CD4-positive, alpha-beta T cell treated with Interleukin-4 for 1 hour (primary cell): ENCODE measurements at regions not wholly inside any gene's neighbourhood (a gene's known extent, or its start where the extent isn't known, plus 50 kb on each side); places are given as distances from the start of the nearest gene placed in this dataset.
"Not testable (repeated sequence)": the region's sequence is repeated elsewhere in the genome, so short reads cannot be mapped to it uniquely, and the experiment has no call there.

ENCODE experiments used
- DNase-seq, 2 donors: peaks; one replicate each; pipeline ENCODE4 v3.0.0-alpha.2; 2020 to 2022

DNA sequence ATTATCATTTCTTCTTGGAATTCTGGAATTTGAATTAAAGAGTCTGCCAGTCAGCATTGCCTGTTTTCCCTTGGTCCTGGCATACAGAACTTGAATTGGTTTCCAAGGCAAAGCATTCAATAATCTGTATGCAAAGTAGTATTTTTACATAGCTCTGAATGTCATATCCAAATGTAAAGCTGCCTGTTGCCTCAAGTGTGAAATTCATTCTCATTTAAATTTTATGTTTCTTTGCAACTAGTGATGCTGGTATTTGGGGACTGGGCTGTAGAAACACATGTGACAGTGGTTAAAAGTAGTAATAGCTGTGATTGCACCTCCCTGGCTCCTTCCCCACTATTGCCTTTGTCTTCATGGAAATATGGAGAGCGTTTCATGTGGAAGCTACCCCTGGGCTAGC, 743.9 kb upstream of the GOLIM4 start:
- no peak for DNase-seq

- no peak for DNase-seq
These were observed 738.8 kb upstream of the GOLIM4 start for GRCh38 chr3:168834558-168834957.

- no peak for DNase-seq
These were observed 733.2 kb upstream of the GOLIM4 start for GRCh38 chr3:168828943-168829342.

DNA sequence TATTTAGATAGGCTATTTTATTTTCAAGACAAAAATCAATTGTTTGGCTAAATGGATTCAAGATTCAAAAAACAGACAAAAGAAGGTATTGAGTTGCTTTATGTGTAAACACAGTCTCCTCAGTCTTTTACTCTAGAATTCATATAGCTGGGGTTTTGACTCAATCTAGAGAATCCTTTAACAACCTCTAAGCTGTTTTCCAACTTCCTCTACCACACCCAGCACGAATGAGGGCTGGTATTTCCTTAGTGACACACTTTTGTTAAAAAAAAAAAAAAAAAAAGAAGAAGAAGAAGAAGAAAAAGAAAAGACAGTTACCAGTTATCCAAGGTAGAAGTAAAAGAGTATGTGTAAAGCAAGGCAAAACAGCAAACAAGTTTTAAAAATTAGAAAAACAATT, 732.8 kb upstream of the GOLIM4 start:
- no peak for DNase-seq

GRCh38 chr3:168828014-168828413, 732.3 kb upstream of the GOLIM4 start:
- no peak for DNase-seq

DNA sequence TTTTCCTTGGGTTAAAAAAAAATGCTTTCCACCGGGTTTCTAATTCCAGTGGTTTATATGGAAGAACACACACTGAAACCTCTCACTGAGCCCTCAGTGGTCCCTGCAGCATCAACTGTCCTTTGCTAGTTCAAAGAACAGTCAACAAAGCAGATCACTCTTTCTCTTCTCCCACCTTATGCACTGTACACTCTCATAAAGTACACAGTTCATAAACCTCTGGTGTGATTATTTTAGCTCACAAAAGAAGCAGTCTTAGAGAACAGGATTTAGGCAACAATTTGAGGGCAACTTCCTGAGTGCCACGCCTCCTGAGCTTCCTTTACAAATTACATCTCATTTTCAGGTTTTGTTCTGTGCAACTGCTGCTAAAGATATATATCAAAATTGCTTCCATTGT, 728.4 kb upstream of the GOLIM4 start:
- no peak for DNase-seq

DNA sequence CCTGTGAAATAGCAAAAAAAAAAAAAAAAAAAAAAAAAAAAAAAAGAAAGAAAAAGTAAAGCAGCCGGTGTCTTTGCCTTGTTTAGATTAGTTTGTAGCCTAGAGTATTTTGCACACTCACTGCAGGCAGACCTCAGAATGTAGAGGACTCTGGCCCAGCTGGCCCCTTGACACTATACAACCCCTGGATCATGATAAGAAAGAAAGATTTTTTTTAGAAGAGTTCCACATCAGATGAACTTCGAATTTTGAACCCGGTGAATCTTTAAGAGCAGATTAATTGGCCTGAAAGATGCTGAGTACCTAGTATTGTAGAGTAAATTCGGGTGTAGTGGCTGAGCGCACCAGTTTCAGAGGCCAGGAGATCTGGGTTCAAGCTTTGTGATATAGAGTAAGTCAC, 727.7 kb upstream of the GOLIM4 start:
- DNase-seq = no peak

DNA sequence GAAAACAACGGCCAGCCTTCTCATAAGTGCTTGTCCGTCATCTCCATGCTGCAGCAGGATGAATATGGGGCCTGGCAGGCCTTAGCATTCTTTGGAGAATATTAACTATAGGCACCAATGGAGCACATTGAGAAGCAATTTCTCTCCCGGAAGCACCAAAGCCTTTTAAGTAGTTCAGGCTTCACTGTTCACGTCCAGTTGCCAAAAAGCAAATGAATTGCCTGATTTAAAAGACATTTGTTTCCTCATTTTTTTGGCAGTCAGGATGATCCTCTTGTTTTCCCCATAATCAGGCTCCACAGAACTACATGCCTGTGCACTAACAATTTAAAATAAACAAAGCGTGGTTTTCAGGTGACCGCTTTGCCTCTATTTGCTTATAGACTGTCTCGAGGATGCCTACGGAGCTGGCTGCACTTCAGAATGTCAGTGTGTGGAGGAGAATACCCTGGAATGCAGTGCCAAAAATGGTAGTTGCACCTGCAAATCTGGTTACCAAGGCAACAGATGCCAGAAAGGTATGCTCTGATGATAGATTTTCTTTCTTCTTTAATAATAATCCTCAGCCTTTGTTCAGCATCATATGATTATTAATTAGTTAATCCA, 725.2 kb upstream of the GOLIM4 start:
- DNase-seq = no peak

- no peak for DNase-seq
These were observed 721.5 kb upstream of the GOLIM4 start for GRCh38 chr3:168817177-168817576.

- DNase-seq = no peak
These were observed 720.2 kb upstream of the GOLIM4 start for GRCh38 chr3:168815946-168816345.

- no peak for DNase-seq
These were observed 717.6 kb upstream of the GOLIM4 start for GRCh38 chr3:168813225-168813802.

GRCh38 chr3:168812234-168812633, 716.5 kb upstream of the GOLIM4 start:
- DNase-seq = no peak

DNA sequence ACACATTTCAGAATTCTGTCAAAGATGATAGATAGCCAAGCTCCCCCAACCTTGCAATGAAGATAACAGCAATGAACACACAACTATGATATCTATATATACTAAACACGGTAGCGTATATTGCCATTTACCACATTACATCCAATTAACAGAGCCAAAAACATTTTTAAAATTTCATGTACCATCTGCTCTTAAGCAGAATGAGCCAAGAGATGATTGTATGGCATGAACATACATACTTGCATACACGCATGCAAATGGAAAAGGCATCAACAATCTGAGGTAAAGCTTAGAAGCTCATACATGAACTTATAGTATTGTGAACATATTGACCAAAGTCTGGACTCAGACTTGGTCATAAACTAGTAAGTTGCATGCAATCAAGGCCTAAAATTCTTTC, 712.9 kb upstream of the GOLIM4 start:
- DNase-seq = no peak

GRCh38 chr3:168807448-168807847, 711.7 kb upstream of the GOLIM4 start:
- DNase-seq = no peak

- DNase-seq = no peak
These were observed 711.1 kb upstream of the GOLIM4 start for GRCh38 chr3:168806871-168807270.

DNA sequence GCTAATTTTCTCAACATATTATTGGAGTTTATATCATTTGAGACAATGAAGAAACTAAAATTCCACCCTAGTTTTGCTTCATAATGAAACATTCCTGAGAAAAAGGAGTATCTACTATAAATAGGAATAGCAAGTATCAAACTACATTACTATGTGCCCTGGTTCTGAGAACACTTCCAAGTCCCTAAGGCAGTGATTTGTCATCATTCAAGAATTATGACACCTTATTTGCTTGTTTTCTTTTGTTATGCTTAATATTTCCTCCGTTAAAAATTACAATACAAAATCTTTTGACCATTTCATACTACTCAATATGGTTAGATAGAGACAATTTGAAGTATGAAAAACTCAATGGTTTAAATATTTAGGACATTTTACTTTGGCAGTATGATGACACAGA, 707.8 kb upstream of the GOLIM4 start:
- DNase-seq = no peak

- DNase-seq = no peak
These were observed 707.0 kb upstream of the GOLIM4 start for GRCh38 chr3:168802766-168803165.

DNA sequence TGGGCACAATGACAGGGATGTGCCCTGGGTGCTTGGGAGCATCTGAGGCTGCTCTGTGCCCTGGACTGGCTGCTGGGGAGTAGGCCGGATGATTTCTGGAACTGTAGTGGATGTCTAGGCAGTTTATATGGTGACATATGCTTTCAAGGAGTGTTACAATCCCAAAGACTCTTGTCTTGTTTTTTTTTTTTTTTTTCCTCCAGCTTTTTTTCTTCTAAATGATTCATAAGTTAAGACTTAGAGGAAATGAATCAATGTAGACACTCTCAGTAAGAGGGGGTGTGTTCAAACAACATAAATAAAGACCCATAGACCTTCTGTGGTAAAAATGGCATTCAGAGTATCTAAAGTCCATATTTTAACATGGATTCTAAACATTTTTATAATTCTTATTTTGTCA, 706.1 kb upstream of the GOLIM4 start:
- DNase-seq = no peak

DNA sequence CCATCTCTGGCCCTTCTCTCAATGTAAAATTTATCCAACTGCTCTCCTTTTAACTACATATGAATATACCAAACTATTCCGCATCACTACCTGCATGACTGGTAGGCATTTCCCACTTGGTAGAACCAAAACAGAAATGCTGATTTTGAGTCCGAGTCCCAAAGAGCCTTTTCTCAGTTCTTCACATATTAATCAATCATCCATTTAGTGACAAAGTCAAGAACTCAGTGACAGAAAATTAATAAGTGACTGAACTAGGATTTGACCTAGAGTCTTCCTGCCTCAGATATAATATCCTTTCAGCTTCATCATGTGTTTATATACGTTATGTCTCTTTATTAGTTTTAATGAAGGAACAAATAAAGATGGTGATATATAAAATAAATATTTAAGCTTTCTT, 700.6 kb upstream of the GOLIM4 start:
- no peak for DNase-seq

DNA sequence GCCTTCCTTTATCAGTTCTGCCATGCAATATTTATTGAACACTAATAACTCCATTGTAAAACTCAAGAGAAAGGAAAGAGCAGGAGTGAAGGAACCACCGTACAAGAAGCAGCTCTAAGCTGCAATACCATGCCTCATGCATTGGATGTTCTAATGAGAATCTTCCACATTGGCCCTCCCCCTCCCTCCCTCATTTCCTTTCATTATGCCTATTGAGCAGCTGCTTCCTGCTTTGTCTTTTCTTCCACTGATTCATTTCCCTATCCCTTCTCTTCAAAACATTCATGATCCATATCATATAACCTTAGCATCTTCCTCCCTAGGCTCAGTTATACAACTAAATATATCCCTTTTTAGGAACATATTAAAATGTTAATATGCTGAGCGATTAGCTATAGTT, 698.7 kb upstream of the GOLIM4 start:
- DNase-seq = no peak

DNA sequence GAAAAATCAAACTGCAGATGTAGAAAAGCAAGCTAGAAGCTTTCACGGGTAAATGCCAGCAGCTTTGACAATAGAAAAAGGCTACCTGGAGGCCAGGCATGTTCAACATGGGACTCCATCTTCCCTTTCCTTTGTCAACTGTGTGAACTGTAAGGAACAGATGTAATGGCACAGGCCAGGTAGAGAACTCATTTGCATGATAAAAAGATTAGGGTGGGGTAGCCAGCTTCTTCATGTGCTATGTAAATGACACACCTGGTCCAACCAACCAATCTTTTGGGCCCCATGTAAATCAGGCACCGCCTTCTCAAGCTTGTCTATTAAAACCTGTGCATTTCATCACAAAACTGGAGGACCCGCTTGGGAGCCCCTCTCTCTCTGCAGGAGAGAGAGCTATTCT, 686.5 kb upstream of the GOLIM4 start:
- no peak for DNase-seq

DNA sequence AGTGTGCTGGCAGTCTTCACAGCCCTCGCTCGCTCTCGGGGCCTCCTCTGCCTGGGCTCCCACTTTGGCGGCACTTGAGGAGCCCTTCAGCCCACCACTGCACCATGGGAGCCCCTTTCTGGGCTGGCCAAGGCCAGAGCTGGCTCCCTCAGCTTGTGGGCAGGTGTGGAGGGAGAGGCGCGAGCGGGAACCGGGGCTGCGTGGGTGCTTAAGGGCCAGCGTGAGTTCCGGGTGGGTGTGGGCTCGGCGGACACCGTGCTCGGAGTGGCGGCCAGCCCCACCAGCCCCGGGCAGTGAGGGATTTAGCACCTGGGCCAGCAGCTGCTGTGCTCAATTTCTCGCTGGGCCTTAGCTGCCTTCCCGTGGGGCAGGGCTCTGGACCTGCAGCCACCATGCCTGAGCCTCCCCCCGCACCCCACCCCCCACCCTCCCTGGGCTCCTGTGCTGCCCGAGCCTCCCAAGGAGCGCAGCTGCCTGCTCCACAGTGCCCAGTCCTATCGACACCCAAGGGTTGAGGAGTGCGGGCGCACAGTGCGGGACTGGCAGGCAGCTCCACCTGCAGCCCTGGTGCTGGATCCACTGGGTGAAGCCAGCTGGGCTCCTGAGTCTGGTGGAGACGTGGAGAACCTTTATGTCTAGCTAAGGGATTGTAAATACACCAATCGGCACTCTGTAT, 684.4 kb upstream of the GOLIM4 start:
- DNase-seq = not testable (repeated sequence)

GRCh38 chr3:168753724-168754123, 658.0 kb upstream of the GOLIM4 start:
- DNase-seq = no peak

DNA sequence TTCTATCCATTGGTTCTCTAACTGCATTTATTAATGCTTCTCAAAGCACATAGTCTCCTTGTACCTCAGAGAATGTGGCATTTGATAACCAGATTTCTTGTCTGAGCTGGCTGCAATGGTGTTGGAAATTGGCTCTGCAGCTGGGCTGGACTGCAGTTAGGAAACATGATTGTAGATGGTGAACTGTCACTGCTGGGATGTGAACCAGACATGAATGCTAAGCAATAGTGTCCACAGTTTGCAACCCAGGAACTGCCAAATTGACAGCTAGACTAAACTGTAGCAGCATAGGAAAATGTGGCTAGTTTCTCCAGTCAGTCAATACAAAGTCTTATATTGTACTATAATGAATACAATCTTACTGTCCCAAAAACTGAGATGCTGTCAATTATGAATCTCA, 656.6 kb upstream of the GOLIM4 start:
- no peak for DNase-seq

GRCh38 chr3:168747697-168748096, 652.0 kb upstream of the GOLIM4 start:
- no peak for DNase-seq
